H9 (cell line): ENCODE measurements at regions not wholly inside any gene's neighbourhood (a gene's known extent, or its start where the extent isn't known, plus 50 kb on each side); places are given as distances from the start of the nearest gene placed in this dataset.

Experiments
- DNase-seq: peaks from one replicate; pipeline ENCODE4 v3.0.0-alpha.2; 2017
- H2AFZ ChIP-seq: one replicate; pipeline ENCODE4 v1.6.1; 2013; ENCODE audit warnings: mild to moderate bottlenecking, low read length, control low read depth, moderate library complexity
- H2AK5ac ChIP-seq: 2 replicates; pipeline ENCODE4 v1.6.1; 2013; ENCODE audit warnings: low read length, control low read depth, mixed read lengths; ENCODE audit not compliant: insufficient read length
- H2BK120ac ChIP-seq: one replicate; pipeline ENCODE4 v1.6.1; 2013; ENCODE audit warnings: low read depth, mild to moderate bottlenecking, low read length, control low read depth, inconsistent platforms; ENCODE audit not compliant: poor library complexity, severe bottlenecking
- H2BK12ac ChIP-seq: 2 replicates; pipeline ENCODE4 v1.6.1; 2013; ENCODE audit warnings: low read length, control low read depth, mixed read lengths, low read depth; ENCODE audit not compliant: insufficient read length
- H2BK15ac ChIP-seq: 2 replicates; pipeline ENCODE4 v1.6.1; 2013; ENCODE audit warnings: low read depth, low read length, control low read depth
- H2BK20ac ChIP-seq: one replicate; pipeline ENCODE4 v1.6.1; 2013; ENCODE audit warnings: low read depth, mild to moderate bottlenecking, low read length, control low read depth, inconsistent platforms; ENCODE audit not compliant: poor library complexity, severe bottlenecking
- H2BK5ac ChIP-seq: 2 replicates; pipeline ENCODE4 v1.6.1; 2013; ENCODE audit warnings: low read length, control low read depth, mixed read lengths; ENCODE audit not compliant: insufficient read length
- H3K14ac ChIP-seq: 2 replicates; pipeline ENCODE4 v1.6.1; 2013; ENCODE audit warnings: low read length, control low read depth; ENCODE audit not compliant: insufficient read depth
- H3K18ac ChIP-seq: 2 replicates; pipeline ENCODE4 v1.6.1; 2013; ENCODE audit warnings: low read depth, mild to moderate bottlenecking, mixed read lengths, low read length, control low read depth; ENCODE audit not compliant: insufficient read length
- H3K23ac ChIP-seq: 2 replicates; pipeline ENCODE4 v1.6.1; 2013; ENCODE audit warnings: low read length, control low read depth, mixed read lengths, low read depth; ENCODE audit not compliant: insufficient read length
- H3K23me2 ChIP-seq: 2 replicates; pipeline ENCODE4 v1.6.1; 2013; ENCODE audit warnings: low read depth, mild to moderate bottlenecking, mixed read lengths, low read length, control low read depth; ENCODE audit not compliant: insufficient read length, poor library complexity, severe bottlenecking
- H3K27ac ChIP-seq: 2 replicates; pipeline ENCODE4 v1.5.1; 2013; ENCODE audit warnings: low read length, control low read depth, mixed read lengths, low read depth; ENCODE audit not compliant: insufficient read length
- H3K27me3 ChIP-seq: 2 replicates; pipeline ENCODE4 v1.6.1; 2013; ENCODE audit warnings: low read length, control low read depth, inconsistent platforms; ENCODE audit not compliant: insufficient read depth
- H3K4ac ChIP-seq: 2 replicates; pipeline ENCODE4 v1.6.1; 2013; ENCODE audit warnings: low read depth, mild to moderate bottlenecking, control low read depth, inconsistent platforms, low read length, moderate library complexity
- H3K4me1 ChIP-seq: 2 replicates; pipeline ENCODE4 v1.6.1; 2013; ENCODE audit warnings: low read length, control low read depth, inconsistent platforms; ENCODE audit not compliant: insufficient read depth
- H3K4me2 ChIP-seq: 2 replicates; pipeline ENCODE4 v1.6.1; 2013; ENCODE audit warnings: low read length, control low read depth, mixed read lengths; ENCODE audit not compliant: insufficient read length, insufficient read depth
- H3K56ac ChIP-seq: 2 replicates; pipeline ENCODE4 v1.6.1; 2013; ENCODE audit warnings: low read depth, mild to moderate bottlenecking, mixed read lengths, low read length, control low read depth; ENCODE audit not compliant: insufficient read length
- H3K79me1 ChIP-seq: 2 replicates; pipeline ENCODE4 v1.6.1; 2013; ENCODE audit warnings: low read depth, mild to moderate bottlenecking, moderate library complexity, low read length, control low read depth, inconsistent platforms; ENCODE audit not compliant: insufficient read depth, poor library complexity, severe bottlenecking
- H3K79me2 ChIP-seq: 2 replicates; pipeline ENCODE4 v1.6.1; 2013; ENCODE audit warnings: low read length, control low read depth, inconsistent platforms; ENCODE audit not compliant: insufficient read depth
- H3K9ac ChIP-seq: 2 replicates; pipeline ENCODE4 v1.6.1; 2013; ENCODE audit warnings: low read length, control low read depth, mixed read lengths; ENCODE audit not compliant: insufficient read length; ENCODE audit errors: extremely low read depth
- H3K9me3 ChIP-seq: one replicate; pipeline ENCODE4 v1.6.1; 2013; ENCODE audit warnings: low read depth, low read length, inconsistent platforms; ENCODE audit not compliant: control insufficient read depth
- H3T11ph ChIP-seq: one replicate; pipeline ENCODE4 v1.6.1; 2013; ENCODE audit warnings: mild to moderate bottlenecking, low read length, control low read depth, inconsistent platforms
- H4K20me1 ChIP-seq: one replicate; pipeline ENCODE4 v1.6.1; 2013; ENCODE audit not compliant: control insufficient read depth, insufficient read length, insufficient read depth
- H4K5ac ChIP-seq: 2 replicates; pipeline ENCODE4 v1.6.1; 2013; ENCODE audit warnings: low read depth, mild to moderate bottlenecking, mixed read lengths, low read length, control low read depth; ENCODE audit not compliant: insufficient read length
- H4K8ac ChIP-seq: replicated peaks from 2 replicates; pipeline ENCODE4 v1.6.1; 2013; ENCODE audit warnings: low read length, control low read depth, mixed read lengths, low read depth; ENCODE audit not compliant: insufficient read length
- H4K91ac ChIP-seq: 2 replicates; pipeline ENCODE4 v1.6.1; 2013; ENCODE audit warnings: low read depth, mild to moderate bottlenecking, moderate library complexity, mixed read lengths, low read length, control low read depth; ENCODE audit not compliant: insufficient read length
- H3K27ac Mint-ChIP-seq, 3 experiments: 2 replicates in 2 of 3; 3 replicates in 1 of 3; pipeline ENCODE4 v1.8.0; 2020 to 2021; ENCODE audit warnings: mixed read lengths in 3 of 3, mild to moderate bottlenecking in 1 of 3, moderate library complexity in 1 of 3
- H3K27me3 Mint-ChIP-seq: 2 replicates; pipeline ENCODE4 v1.8.0; 2021; ENCODE audit warnings: low read depth, mild to moderate bottlenecking, moderate library complexity, mixed read lengths
- H3K36me3 Mint-ChIP-seq, 3 experiments: 2 replicates in 2 of 3; 3 replicates in 1 of 3; pipeline ENCODE4 v1.8.0; 2020 to 2021; ENCODE audit warnings: low read depth in 3 of 3, mixed read lengths in 3 of 3; ENCODE audit not compliant: insufficient read depth in 1 of 3
- H3K4me1 Mint-ChIP-seq, 2 experiments: 2 replicates each; pipeline ENCODE4 v1.8.0; 2020; ENCODE audit warnings: mixed read lengths in 2 of 2
- H3K4me3 Mint-ChIP-seq, 2 experiments: 2 replicates in 1 of 2; 3 replicates in 1 of 2; pipeline ENCODE4 v1.8.0; 2020 to 2021; ENCODE audit warnings: mild to moderate bottlenecking in 2 of 2, mixed read lengths in 2 of 2, moderate library complexity in 1 of 2
- H3K9me3 Mint-ChIP-seq, 2 experiments: 2 replicates in 1 of 2; 3 replicates in 1 of 2; pipeline ENCODE4 v1.8.0; 2020; ENCODE audit warnings: mild to moderate bottlenecking in 2 of 2, mixed read lengths in 2 of 2, moderate library complexity in 1 of 2
- WGBS: extraction: QIAGEN DNeasy Blood & Tissue Kit; methylation state at CpG from one replicate; pipeline ENCODE4 v1.1.7; 2013; ENCODE audit warnings: missing lambda C conversion rate, low lambda C conversion rate, mixed read lengths; ENCODE audit not compliant: insufficient read length; ENCODE audit errors: extremely low coverage; 5-methylcytosine and 5-hydroxymethylcytosine counted together
- TF ChIP-seq, protein P1 (sequence below): fragments of 200-600 bp; sonication (generic); conservative IDR thresholded peaks from 3 replicates; pipeline ENCODE4 v1.8.0; 2021; ENCODE audit warnings: antibody characterized with exemption, mild to moderate bottlenecking

DNA sequence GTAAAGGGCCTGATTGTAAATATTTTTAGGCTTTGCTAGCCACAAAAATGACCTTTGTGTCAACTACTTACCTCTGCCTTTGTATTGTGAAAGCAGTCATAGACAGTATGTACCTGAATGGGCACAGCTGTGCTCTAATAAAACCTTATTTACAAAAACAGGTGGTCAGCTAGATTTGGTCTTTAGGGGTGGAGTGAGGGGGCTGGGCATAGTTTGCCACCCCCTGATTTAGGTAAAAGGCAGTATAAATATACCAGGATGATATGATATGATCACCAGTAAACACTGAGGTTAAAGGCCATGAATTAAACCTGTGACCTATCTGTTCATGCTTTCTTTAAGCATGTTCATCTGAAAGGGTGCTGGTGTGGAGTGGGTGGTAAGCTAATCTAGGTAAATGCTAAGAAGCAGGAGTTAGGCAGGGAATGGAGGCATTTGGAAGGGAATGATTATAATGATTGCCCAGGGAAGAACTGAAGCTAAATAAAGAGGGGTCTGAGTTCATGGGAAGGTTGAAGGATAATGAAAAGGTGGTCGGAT lies 77.1 kb upstream of the BCAT1 start:
- no peaks in the 10 kb centered on the region for H3K36me3 Mint-ChIP-seq
- no peaks in the 10 kb centered on the region for H3K23me2 ChIP-seq
- WGBS: 100% methylated on average over 1 of the region's 1 CpG
- no peak overlapping the region for H2BK5ac ChIP-seq
- H3K4ac ChIP-seq: no peak overlapping the region
- no peaks in the 10 kb centered on the region for H3K79me1 ChIP-seq
- H3K4me2 ChIP-seq: no peak overlapping the region
- H3K27me3 Mint-ChIP-seq: no peaks in the 10 kb centered on the region; the same call in 1 of the 2 replicates
- no peaks in the 10 kb centered on the region for H3K27me3 ChIP-seq
- no peak overlapping the region for H2BK15ac ChIP-seq
- H4K5ac ChIP-seq: no peak overlapping the region
- H3K18ac ChIP-seq: no peak overlapping the region
- no peak overlapping the region for H3K4me3 Mint-ChIP-seq
- H4K20me1 ChIP-seq: no peaks in the 10 kb centered on the region
- no peak overlapping the region for H3K56ac ChIP-seq
- H3K4me1 Mint-ChIP-seq: no peaks in the 10 kb centered on the region
- H3K27ac ChIP-seq: no peak overlapping the region
- H3K4me1 ChIP-seq: no peaks in the 10 kb centered on the region
- H4K8ac ChIP-seq: no peak overlapping the region
- H3K14ac ChIP-seq: no peak overlapping the region
- H3T11ph ChIP-seq: no peak overlapping the region
- H3K9me3 ChIP-seq: no peaks in the 10 kb centered on the region
- no peaks in the 10 kb centered on the region for H3K79me2 ChIP-seq
- no peak overlapping the region for H3K9ac ChIP-seq
- no peak overlapping the region for H2BK20ac ChIP-seq
- H4K91ac ChIP-seq: no peak overlapping the region
- no peak for DNase-seq
- H3K23ac ChIP-seq: no peak overlapping the region
- H3K27ac Mint-ChIP-seq: no peak overlapping the region
- H2BK12ac ChIP-seq: no peak overlapping the region
- TF ChIP-seq, protein P1, sequence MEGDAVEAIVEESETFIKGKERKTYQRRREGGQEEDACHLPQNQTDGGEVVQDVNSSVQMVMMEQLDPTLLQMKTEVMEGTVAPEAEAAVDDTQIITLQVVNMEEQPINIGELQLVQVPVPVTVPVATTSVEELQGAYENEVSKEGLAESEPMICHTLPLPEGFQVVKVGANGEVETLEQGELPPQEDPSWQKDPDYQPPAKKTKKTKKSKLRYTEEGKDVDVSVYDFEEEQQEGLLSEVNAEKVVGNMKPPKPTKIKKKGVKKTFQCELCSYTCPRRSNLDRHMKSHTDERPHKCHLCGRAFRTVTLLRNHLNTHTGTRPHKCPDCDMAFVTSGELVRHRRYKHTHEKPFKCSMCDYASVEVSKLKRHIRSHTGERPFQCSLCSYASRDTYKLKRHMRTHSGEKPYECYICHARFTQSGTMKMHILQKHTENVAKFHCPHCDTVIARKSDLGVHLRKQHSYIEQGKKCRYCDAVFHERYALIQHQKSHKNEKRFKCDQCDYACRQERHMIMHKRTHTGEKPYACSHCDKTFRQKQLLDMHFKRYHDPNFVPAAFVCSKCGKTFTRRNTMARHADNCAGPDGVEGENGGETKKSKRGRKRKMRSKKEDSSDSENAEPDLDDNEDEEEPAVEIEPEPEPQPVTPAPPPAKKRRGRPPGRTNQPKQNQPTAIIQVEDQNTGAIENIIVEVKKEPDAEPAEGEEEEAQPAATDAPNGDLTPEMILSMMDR: no peak
- no peak overlapping the region for H2AFZ ChIP-seq
- no peak overlapping the region for H2AK5ac ChIP-seq
- no peaks in the 10 kb centered on the region for H3K9me3 Mint-ChIP-seq
- H2BK120ac ChIP-seq: no peak overlapping the region
